Activated naive CD8-positive, alpha-beta T cell treated with anti-CD3 and anti-CD28 coated beads for 36 hours (primary cell): ENCODE measurements at regions not wholly inside any gene's neighbourhood (a gene's known extent, or its start where the extent isn't known, plus 50 kb on each side); places are given as distances from the start of the nearest gene placed in this dataset.
"Not testable (repeated sequence)": the region's sequence is repeated elsewhere in the genome, so short reads cannot be mapped to it uniquely, and the experiment has no call there.

Experiments used
- DNase-seq: peaks from one replicate; pipeline ENCODE4 v3.0.0; 2021
- H3K27ac Mint-ChIP-seq: one replicate; pipeline ENCODE4 v1.8.0; 2022; ENCODE audit warnings: mild to moderate bottlenecking, moderate library complexity, mixed read lengths
- H3K27me3 Mint-ChIP-seq: one replicate; pipeline ENCODE4 v1.8.0; 2022; ENCODE audit warnings: mild to moderate bottlenecking, mixed read lengths
- H3K36me3 Mint-ChIP-seq: one replicate; pipeline ENCODE4 v1.8.0; 2021; ENCODE audit warnings: mild to moderate bottlenecking, mixed read lengths
- H3K4me1 Mint-ChIP-seq: one replicate; pipeline ENCODE4 v1.8.0; 2021; ENCODE audit warnings: mixed read lengths
- H3K4me3 Mint-ChIP-seq: one replicate; pipeline ENCODE4 v1.8.0; 2022; ENCODE audit warnings: mild to moderate bottlenecking, moderate library complexity, mixed read lengths
- H3K9me3 Mint-ChIP-seq: one replicate; pipeline ENCODE4 v1.8.0; 2022; ENCODE audit warnings: mixed read lengths

- H3K4me1 Mint-ChIP-seq: no peaks in the 10 kb centered on the region
- H3K27me3 Mint-ChIP-seq: no peaks in the 10 kb centered on the region
- H3K36me3 Mint-ChIP-seq: no peaks in the 10 kb centered on the region
- peaks cover 5% of the 10 kb centered on the region for H3K9me3 Mint-ChIP-seq
- no peak overlapping the region for H3K27ac Mint-ChIP-seq
- H3K4me3 Mint-ChIP-seq: no peak overlapping the region
- no peak for DNase-seq
Observed at GRCh38 chr2:209194717-209195116, 229.1 kb upstream of the MAP2 start.

- Mint-ChIP-seq H3K4me3 (no peak overlapping the region), H3K27me3 (no peaks in the 10 kb centered on the region), H3K9me3 (peaks cover 2% of the 10 kb centered on the region), H3K36me3 (no peaks in the 10 kb centered on the region), H3K27ac (no peak overlapping the region), H3K4me1 (no peaks in the 10 kb centered on the region)
- DNase-seq: no peak
Observed at GRCh38 chr2:209208211-209208610, 215.6 kb upstream of the MAP2 start.

GRCh38 chr2:209209943-209210342 lies 213.9 kb upstream of the MAP2 start:
- Mint-ChIP-seq H3K4me3 (no peak overlapping the region), H3K4me1 (no peaks in the 10 kb centered on the region), H3K27ac (no peak overlapping the region), H3K9me3 (peaks cover 2% of the 10 kb centered on the region), H3K27me3 (no peaks in the 10 kb centered on the region), H3K36me3 (no peaks in the 10 kb centered on the region)
- DNase-seq: no peak

- DNase-seq: no peak
- Mint-ChIP-seq H3K4me3 (no peak overlapping the region), H3K27ac (no peak overlapping the region), H3K9me3 (peaks cover 2% of the 10 kb centered on the region), H3K36me3 (no peaks in the 10 kb centered on the region), H3K4me1 (no peaks in the 10 kb centered on the region), H3K27me3 (no peaks in the 10 kb centered on the region)
Observed at GRCh38 chr2:209230560-209230959, 193.3 kb upstream of the MAP2 start.

DNA sequence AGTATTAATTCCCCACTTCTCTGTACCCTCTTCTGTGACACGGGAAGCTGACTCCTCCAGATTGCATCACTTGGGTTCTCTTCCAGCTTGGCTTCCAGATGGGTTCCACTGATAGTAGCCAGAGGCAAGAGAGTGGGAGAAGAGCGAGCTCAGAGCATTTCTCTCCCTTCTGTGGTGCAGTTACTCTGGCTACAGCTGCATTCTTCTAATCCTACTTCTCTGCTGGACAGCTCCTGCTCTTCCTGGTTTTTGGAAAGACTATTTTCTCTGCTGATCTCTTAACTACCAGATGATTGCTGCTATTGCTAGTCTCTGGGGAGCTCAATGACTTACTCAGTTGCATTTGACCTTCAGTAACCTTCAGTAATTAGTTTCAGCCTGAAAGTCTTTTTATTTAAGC lies 187.5 kb upstream of the MAP2 start:
- no peaks in the 10 kb centered on the region for H3K4me1 Mint-ChIP-seq
- H3K36me3 Mint-ChIP-seq: no peaks in the 10 kb centered on the region
- H3K27me3 Mint-ChIP-seq: no peaks in the 10 kb centered on the region
- no peak overlapping the region for H3K4me3 Mint-ChIP-seq
- DNase-seq: no peak
- H3K9me3 Mint-ChIP-seq: peaks cover 5% of the 10 kb centered on the region
- no peak overlapping the region for H3K27ac Mint-ChIP-seq

- Mint-ChIP-seq H3K9me3 (peaks cover 10% of the 10 kb centered on the region), H3K36me3 (no peaks in the 10 kb centered on the region), H3K27me3 (no peaks in the 10 kb centered on the region), H3K27ac (no peak overlapping the region), H3K4me1 (no peaks in the 10 kb centered on the region), H3K4me3 (no peak overlapping the region)
- DNase-seq: no peak
Observed at GRCh38 chr2:209238765-209239584, 184.9 kb upstream of the MAP2 start.

DNA sequence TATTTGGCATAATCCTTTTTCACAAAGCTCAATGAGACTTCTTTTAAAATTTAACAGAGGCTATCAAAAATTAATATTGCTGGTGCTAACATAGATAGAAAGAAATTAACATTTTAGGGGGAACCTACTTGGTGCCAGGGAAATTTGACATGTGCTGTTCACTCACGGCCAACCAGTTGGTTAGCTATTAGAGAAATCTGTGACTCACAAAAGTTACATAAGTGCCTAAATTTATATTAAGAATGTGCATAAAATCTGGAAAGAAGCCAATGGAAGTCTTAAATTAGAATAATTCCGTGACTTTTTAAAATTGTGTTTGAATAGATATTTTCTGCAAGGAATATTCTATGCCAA lies 184.3 kb upstream of the MAP2 start:
- H3K4me1 Mint-ChIP-seq: no peaks in the 10 kb centered on the region

GRCh38 chr2:209240204-209240603 lies 183.6 kb upstream of the MAP2 start:
- peaks cover 14% of the 10 kb centered on the region for H3K9me3 Mint-ChIP-seq
- H3K27me3 Mint-ChIP-seq: no peaks in the 10 kb centered on the region
- H3K27ac Mint-ChIP-seq: no peak overlapping the region
- H3K4me1 Mint-ChIP-seq: no peaks in the 10 kb centered on the region
- no peaks in the 10 kb centered on the region for H3K36me3 Mint-ChIP-seq
- DNase-seq: no peak
- H3K4me3 Mint-ChIP-seq: no peak overlapping the region

More for the DNA sequence above, 184.3 kb upstream of the MAP2 start:
- Mint-ChIP-seq H3K36me3 (no peaks in the 10 kb centered on the region), H3K27me3 (no peaks in the 10 kb centered on the region), H3K4me3 (no peak overlapping the region), H3K9me3 (peaks cover 14% of the 10 kb centered on the region), H3K27ac (no peak overlapping the region)
- DNase-seq: no peak

GRCh38 chr2:209253544-209253943 lies 170.3 kb upstream of the MAP2 start:
- Mint-ChIP-seq H3K4me1 (no peaks in the 10 kb centered on the region), H3K4me3 (no peak overlapping the region), H3K36me3 (no peaks in the 10 kb centered on the region), H3K27ac (no peak overlapping the region), H3K9me3 (peaks cover 2% of the 10 kb centered on the region), H3K27me3 (no peaks in the 10 kb centered on the region)
- DNase-seq: no peak

DNA sequence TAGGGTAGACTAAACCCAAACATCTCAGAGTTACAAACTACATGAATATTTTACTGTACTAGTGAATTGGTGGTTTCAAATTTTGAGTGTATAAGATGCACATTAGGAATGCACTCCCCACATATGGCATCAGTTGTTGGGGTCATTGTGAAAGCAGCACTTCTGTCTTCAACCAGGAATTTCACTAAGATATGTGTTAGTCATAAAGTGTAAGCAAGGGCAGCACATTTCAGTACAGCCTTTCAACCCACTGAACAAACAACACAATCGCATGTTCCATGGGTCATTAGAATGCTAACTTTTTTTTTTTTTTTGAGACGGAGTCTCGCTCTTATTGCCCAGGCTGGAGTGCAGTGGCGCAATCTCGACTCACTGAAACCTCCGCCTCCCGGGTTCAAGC lies 164.1 kb upstream of the MAP2 start:
- Mint-ChIP-seq H3K36me3 (no peaks in the 10 kb centered on the region), H3K27ac (no peak overlapping the region), H3K4me3 (no peak overlapping the region), H3K4me1 (no peaks in the 10 kb centered on the region), H3K9me3 (peaks cover 1% of the 10 kb centered on the region), H3K27me3 (no peaks in the 10 kb centered on the region)
- no peak for DNase-seq

DNA sequence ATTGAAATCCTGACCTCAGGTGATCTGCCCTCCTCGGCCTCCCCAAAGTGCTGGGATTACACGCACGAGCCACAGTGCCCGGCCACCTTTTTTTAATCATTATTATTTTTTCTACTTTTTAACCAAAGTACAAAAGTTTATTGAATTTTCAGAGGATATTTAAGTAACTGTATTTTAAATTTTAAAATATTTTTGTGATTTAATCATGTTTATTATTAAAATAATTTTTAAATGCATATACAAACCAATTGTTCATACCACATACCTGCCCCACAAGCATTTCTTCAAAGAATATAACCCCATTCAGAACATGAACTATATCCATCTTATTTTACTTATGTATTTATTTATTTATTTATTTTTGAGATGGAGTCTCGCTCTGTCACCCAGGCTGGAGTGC lies 163.6 kb upstream of the MAP2 start:
- Mint-ChIP-seq H3K27ac (no peak overlapping the region), H3K9me3 (peaks cover 1% of the 10 kb centered on the region), H3K4me3 (no peak overlapping the region), H3K36me3 (no peaks in the 10 kb centered on the region), H3K4me1 (no peaks in the 10 kb centered on the region), H3K27me3 (no peaks in the 10 kb centered on the region)
- no peak for DNase-seq

- H3K4me1 Mint-ChIP-seq, H3K4me3 Mint-ChIP-seq, DNase-seq, H3K27ac Mint-ChIP-seq, H3K36me3 Mint-ChIP-seq, H3K27me3 Mint-ChIP-seq, H3K9me3 Mint-ChIP-seq: not testable (repeated sequence)
Observed at GRCh38 chr2:209261366-209262053, 162.3 kb upstream of the MAP2 start.

- Mint-ChIP-seq H3K27ac (no peak overlapping the region), H3K4me3 (no peak overlapping the region), H3K36me3 (no peaks in the 10 kb centered on the region), H3K9me3 (peaks cover 2% of the 10 kb centered on the region), H3K4me1 (no peaks in the 10 kb centered on the region), H3K27me3 (no peaks in the 10 kb centered on the region)
- no peak for DNase-seq
Observed at GRCh38 chr2:209269024-209269423, 154.8 kb upstream of the MAP2 start.

GRCh38 chr2:209276000-209276399 lies 147.8 kb upstream of the MAP2 start:
- Mint-ChIP-seq H3K9me3 (peaks cover 4% of the 10 kb centered on the region), H3K4me1 (no peaks in the 10 kb centered on the region), H3K4me3 (no peak overlapping the region), H3K27ac (no peak overlapping the region), H3K36me3 (no peaks in the 10 kb centered on the region), H3K27me3 (no peaks in the 10 kb centered on the region)
- DNase-seq: no peak

DNA sequence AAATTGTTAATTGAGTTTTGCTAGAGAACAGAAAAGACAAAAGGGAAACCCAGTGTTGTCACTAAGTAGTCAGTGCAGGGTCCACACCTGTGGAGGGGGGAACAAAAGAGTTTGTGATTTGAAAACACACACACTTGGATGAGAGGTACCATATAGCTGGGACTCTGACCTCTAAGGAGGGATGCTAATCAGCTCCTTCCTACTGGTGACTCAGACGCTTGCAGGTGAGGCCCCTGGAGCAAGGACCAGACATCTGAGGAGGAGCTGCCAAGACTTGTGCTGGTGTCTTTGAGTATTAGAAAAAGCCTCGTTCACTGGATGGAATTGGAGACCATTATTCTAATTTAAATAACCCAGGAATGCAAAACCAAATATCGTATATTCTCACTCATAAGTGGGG lies 146.4 kb upstream of the MAP2 start:
- Mint-ChIP-seq H3K27me3 (no peaks in the 10 kb centered on the region), H3K9me3 (peaks cover 4% of the 10 kb centered on the region), H3K4me1 (no peaks in the 10 kb centered on the region), H3K27ac (no peak overlapping the region), H3K4me3 (no peak overlapping the region), H3K36me3 (no peaks in the 10 kb centered on the region)
- no peak for DNase-seq

- no peak overlapping the region for H3K27ac Mint-ChIP-seq
- H3K27me3 Mint-ChIP-seq: no peaks in the 10 kb centered on the region
- H3K36me3 Mint-ChIP-seq: no peaks in the 10 kb centered on the region
- no peaks in the 10 kb centered on the region for H3K9me3 Mint-ChIP-seq
- no peaks in the 10 kb centered on the region for H3K4me1 Mint-ChIP-seq
- H3K4me3 Mint-ChIP-seq: no peak overlapping the region
- DNase-seq: no peak
Observed at GRCh38 chr2:209298601-209299000, 125.2 kb upstream of the MAP2 start.
